Fibroblast of villous mesenchyme (primary cell): ENCODE measurements at regions not wholly inside any gene's neighbourhood (a gene's known extent, or its start where the extent isn't known, plus 50 kb on each side); places are given as distances from the start of the nearest gene placed in this dataset.

Experiments used
- DNase-seq: peaks from one replicate; pipeline ENCODE4 v3.0.0-alpha.2; 2010; ENCODE audit warnings: low read depth
- H3K4me3 ChIP-seq: 2 replicates; pipeline ENCODE4 v1.5.1; 2011; ENCODE audit warnings: low read depth, mild to moderate bottlenecking, low read length
- TF ChIP-seq, protein P1 (sequence below): IDR thresholded peaks from 2 replicates; pipeline ENCODE4 v1.5.1; 2012; ENCODE audit warnings: low read depth, mild to moderate bottlenecking, low read length; ENCODE audit not compliant: insufficient read depth

- H3K4me3 ChIP-seq, result no peak overlapping the region
- TF ChIP-seq, protein P1, sequence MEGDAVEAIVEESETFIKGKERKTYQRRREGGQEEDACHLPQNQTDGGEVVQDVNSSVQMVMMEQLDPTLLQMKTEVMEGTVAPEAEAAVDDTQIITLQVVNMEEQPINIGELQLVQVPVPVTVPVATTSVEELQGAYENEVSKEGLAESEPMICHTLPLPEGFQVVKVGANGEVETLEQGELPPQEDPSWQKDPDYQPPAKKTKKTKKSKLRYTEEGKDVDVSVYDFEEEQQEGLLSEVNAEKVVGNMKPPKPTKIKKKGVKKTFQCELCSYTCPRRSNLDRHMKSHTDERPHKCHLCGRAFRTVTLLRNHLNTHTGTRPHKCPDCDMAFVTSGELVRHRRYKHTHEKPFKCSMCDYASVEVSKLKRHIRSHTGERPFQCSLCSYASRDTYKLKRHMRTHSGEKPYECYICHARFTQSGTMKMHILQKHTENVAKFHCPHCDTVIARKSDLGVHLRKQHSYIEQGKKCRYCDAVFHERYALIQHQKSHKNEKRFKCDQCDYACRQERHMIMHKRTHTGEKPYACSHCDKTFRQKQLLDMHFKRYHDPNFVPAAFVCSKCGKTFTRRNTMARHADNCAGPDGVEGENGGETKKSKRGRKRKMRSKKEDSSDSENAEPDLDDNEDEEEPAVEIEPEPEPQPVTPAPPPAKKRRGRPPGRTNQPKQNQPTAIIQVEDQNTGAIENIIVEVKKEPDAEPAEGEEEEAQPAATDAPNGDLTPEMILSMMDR, result no peak
- peak; percentile 77 for DNase-seq
These were observed 210.2 kb downstream of the TJP1 start for GRCh38 chr15:29612096-29612495.

- TF ChIP-seq, protein P1, result no peak
- no peak overlapping the region for H3K4me3 ChIP-seq
- no peak for DNase-seq
These were observed 211.2 kb downstream of the TJP1 start for GRCh38 chr15:29611057-29611456.

DNA sequence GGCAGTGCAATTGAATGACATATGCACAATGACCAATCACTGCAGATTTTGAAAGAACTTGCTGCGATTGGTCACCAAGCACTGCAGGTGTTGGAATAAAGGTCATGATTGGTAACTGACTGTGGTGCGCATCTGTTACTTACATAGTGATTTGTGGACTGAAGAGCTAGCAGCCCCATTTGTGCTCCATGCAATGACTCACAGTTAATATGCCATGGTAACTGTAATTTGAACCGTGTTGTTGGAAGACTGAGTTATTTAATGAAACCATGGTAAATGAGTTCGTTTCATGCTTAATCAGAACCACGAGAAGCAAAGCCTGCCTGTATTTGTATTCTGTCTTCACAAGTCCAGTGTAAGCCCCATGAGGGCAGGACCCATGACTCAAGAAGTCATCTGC, 220.5 kb downstream of the TJP1 start:
- TF ChIP-seq, protein P1, result no peak
- no peak for DNase-seq

DNA sequence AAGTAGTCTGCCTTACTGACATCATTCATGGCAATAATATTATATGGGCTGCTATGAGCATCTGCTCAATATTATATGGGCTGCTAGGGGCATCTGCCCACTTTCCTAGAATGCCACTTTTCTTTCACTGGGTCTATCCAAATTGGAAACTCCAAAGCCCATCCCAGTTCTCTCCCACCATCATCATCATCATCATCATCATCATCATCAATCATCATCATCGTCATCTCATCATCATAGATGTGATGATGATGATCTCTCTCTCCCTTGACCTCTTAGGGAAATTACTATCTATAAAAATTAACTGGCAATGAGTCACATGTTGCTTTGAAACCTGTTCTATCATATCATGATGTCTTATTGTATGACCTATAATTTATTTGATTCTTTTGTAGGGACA, 222.0 kb downstream of the TJP1 start:
- TF ChIP-seq, protein P1, result no peak
- DNase-seq, result no peak
- no peak overlapping the region for H3K4me3 ChIP-seq

More for the DNA sequence above, 220.5 kb downstream of the TJP1 start:
- no peak overlapping the region for H3K4me3 ChIP-seq

GRCh38 chr15:29596266-29596665, 226.0 kb downstream of the TJP1 start:
- no peak overlapping the region for H3K4me3 ChIP-seq
- TF ChIP-seq, protein P1, result peak; percentile 50
- DNase-seq, result peak; percentile 63

DNA sequence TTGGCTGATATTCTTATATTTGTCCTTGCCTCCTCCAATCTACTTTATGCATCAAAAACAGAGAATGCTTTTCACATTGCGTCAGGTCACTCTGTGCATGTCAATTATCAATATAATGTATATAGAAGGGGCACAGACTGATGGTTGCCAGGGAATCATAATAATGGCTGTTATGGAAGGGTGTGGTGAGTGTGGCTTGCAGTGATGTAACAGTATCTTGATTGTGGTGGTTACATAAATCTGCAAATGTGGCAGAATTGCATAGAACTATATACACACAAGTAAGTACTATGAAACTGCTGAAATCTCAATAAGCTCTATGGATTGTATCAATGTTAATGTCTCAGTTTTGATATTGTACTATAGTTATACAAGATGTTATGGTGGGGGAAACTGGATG, 228.6 kb downstream of the TJP1 start:
- TF ChIP-seq, protein P1, result no peak
- DNase-seq, result no peak
- H3K4me3 ChIP-seq, result no peak overlapping the region

DNA sequence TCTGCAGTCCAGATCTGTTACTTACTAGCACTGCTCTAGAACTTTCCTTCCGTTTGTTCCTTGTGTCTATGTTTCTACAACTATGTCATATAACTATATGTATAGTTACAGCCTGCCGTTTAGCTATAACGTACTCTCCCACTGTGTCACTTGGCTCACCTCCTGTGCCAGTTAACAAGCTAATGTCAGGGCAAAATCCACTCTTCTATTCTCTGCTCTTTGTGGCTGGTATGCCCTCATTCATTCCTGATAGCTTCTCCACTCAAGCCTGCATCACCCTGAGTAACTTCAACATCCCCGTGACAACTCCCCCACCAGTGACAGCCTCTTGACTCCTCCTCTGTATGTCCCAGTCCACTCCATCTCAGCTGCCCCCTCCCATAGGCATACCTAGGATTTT, 229.2 kb downstream of the TJP1 start:
- TF ChIP-seq, protein P1, result no peak
- H3K4me3 ChIP-seq, result no peak overlapping the region
- DNase-seq, result no peak
